DMS153 treated with DMSO at 0.1 percent for 48 hours (cell line): ENCODE measurements at regions not wholly inside any gene's neighbourhood (a gene's known extent, or its start where the extent isn't known, plus 50 kb on each side); places are given as distances from the start of the nearest gene placed in this dataset.
"Not testable (repeated sequence)": the region's sequence is repeated elsewhere in the genome, so short reads cannot be mapped to it uniquely, and the experiment has no call there.

Experiments
- DNase-seq: peaks from one replicate; lab custom pipeline; 2025; ENCODE audit not compliant: unreplicated experiment; lab: John Stamatoyannopoulos, UW

GRCh38 chr4:83732114-83732635, 196.3 kb downstream of the GPAT3 start:
- no peak for DNase-seq

- no peak for DNase-seq
Measured at GRCh38 chr4:83731609-83732008, 195.7 kb downstream of the GPAT3 start.

- DNase-seq, result not testable (repeated sequence)
Measured at GRCh38 chr4:83730958-83731357, 195.1 kb downstream of the GPAT3 start.

GRCh38 chr4:83728191-83728590, 192.3 kb downstream of the GPAT3 start:
- no peak for DNase-seq

- DNase-seq, result no peak
Measured at GRCh38 chr4:83725336-83726085, 189.6 kb downstream of the GPAT3 start.

GRCh38 chr4:83724485-83725335, 188.8 kb downstream of the GPAT3 start:
- DNase-seq, result no peak

- DNase-seq, result no peak
Measured at GRCh38 chr4:83723609-83724008, 187.7 kb downstream of the GPAT3 start.

GRCh38 chr4:83722730-83723269, 186.9 kb downstream of the GPAT3 start:
- DNase-seq, result no peak

- DNase-seq, result no peak
Measured at GRCh38 chr4:83716874-83717273, 181.0 kb downstream of the GPAT3 start.

- DNase-seq, result no peak
Measured at GRCh38 chr4:83712890-83713289, 177.0 kb downstream of the GPAT3 start.

- no peak for DNase-seq
Measured at GRCh38 chr4:83709627-83710026, 173.7 kb downstream of the GPAT3 start.

GRCh38 chr4:83708500-83709175, 172.7 kb downstream of the GPAT3 start:
- DNase-seq, result no peak

- DNase-seq, result no peak
Measured at GRCh38 chr4:83704786-83705185, 168.9 kb downstream of the GPAT3 start.

GRCh38 chr4:83703752-83704151, 167.8 kb downstream of the GPAT3 start:
- DNase-seq, result no peak

- no peak for DNase-seq
Measured at GRCh38 chr4:83701041-83701440, 165.1 kb downstream of the GPAT3 start.

GRCh38 chr4:83699358-83699757, 163.4 kb downstream of the GPAT3 start:
- DNase-seq, result no peak

- no peak for DNase-seq
Measured at GRCh38 chr4:83692028-83692427, 156.1 kb downstream of the GPAT3 start.

- DNase-seq, result no peak
Measured at GRCh38 chr4:83686166-83686565, 150.3 kb downstream of the GPAT3 start.

- DNase-seq, result no peak
Measured at GRCh38 chr4:83679692-83680091, 143.8 kb downstream of the GPAT3 start.

GRCh38 chr4:83679254-83679653, 143.3 kb downstream of the GPAT3 start:
- DNase-seq, result no peak

- no peak for DNase-seq
Measured at GRCh38 chr4:83677656-83678055, 141.7 kb downstream of the GPAT3 start.
